ENCODE measurements at regions not wholly inside any gene's neighbourhood (a gene's known extent, or its start where the extent isn't known, plus 50 kb on each side); places are given as distances from the start of the nearest gene placed in this dataset.

DNA sequence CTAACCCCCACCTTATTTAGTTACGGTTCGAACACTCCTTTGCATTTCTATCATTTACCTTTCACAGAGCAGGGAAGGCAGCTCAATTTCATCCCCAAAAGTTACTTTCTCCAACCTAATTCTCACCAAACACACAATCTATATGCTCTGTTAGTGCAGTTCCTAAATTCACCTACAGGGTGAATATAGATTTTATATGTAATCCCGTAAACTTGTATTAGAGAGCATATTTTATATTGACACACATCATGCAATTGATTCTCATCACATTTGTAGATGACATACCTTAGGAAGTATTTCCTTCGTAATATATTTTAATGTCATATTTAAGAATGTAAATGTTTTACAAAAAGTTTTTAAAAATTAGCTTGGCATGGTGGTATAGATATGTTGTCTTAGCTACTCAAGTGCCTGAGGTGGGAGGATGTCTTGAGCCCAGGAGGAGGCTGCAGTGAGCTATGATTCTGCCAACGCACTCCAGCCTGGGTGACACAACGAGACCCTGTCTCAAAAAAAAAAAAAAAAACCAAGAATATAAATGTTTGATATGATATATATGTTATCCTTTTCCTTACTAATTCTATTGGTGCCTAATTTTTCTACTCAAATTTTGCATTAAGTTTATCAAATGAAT is 57.3 kb upstream of the TNFRSF19 start:
- TF ChIP-seq, protein P1, sequence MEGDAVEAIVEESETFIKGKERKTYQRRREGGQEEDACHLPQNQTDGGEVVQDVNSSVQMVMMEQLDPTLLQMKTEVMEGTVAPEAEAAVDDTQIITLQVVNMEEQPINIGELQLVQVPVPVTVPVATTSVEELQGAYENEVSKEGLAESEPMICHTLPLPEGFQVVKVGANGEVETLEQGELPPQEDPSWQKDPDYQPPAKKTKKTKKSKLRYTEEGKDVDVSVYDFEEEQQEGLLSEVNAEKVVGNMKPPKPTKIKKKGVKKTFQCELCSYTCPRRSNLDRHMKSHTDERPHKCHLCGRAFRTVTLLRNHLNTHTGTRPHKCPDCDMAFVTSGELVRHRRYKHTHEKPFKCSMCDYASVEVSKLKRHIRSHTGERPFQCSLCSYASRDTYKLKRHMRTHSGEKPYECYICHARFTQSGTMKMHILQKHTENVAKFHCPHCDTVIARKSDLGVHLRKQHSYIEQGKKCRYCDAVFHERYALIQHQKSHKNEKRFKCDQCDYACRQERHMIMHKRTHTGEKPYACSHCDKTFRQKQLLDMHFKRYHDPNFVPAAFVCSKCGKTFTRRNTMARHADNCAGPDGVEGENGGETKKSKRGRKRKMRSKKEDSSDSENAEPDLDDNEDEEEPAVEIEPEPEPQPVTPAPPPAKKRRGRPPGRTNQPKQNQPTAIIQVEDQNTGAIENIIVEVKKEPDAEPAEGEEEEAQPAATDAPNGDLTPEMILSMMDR (IDR thresholded peaks at IDR 0.05): peak; percentile 40
- TF ChIP-seq TAF1 (IDR thresholded peaks at IDR 0.05; ENCODE audit: borderline replicate concordance, low read depth, low read length) (no peak), EP300 (IDR thresholded peaks at IDR 0.05; ENCODE audit: borderline replicate concordance in 1 of 2, low read depth in 1 of 2, low read length in 1 of 2) (no peak), FOXJ3 (CRISPR knock-in tag; IDR thresholded peaks at IDR 0.05) (no peak), FOSL2 (IDR thresholded peaks at IDR 0.05; ENCODE audit: borderline replicate concordance, low read depth) (no peak), GABPA (IDR thresholded peaks at IDR 0.05; ENCODE audit: low read depth) (no peak), JUND (IDR thresholded peaks at IDR 0.05) (no peak), FOXM1 (IDR thresholded peaks at IDR 0.05; ENCODE audit: low read depth) (no peak), CHD2 (IDR thresholded peaks at IDR 0.05; ENCODE audit: low read length, partially characterized antibody) (no peak), EZH2phosphoT487 (IDR thresholded peaks at IDR 0.05; ENCODE audit: borderline replicate concordance, low read depth) (no peak), POLR2AphosphoS5 (IDR thresholded peaks at IDR 0.05; ENCODE audit: low read depth, low read length) (no peak), MAX (IDR thresholded peaks at IDR 0.05; ENCODE audit: low read depth) (no peak), RAD21 (IDR thresholded peaks at IDR 0.05; ENCODE audit: low read length) (no peak)

Measured in SK-N-SH (cell line).